ENCODE measurements at regions not wholly inside any gene's neighbourhood (a gene's known extent, or its start where the extent isn't known, plus 50 kb on each side); places are given as distances from the start of the nearest gene placed in this dataset.

DNA sequence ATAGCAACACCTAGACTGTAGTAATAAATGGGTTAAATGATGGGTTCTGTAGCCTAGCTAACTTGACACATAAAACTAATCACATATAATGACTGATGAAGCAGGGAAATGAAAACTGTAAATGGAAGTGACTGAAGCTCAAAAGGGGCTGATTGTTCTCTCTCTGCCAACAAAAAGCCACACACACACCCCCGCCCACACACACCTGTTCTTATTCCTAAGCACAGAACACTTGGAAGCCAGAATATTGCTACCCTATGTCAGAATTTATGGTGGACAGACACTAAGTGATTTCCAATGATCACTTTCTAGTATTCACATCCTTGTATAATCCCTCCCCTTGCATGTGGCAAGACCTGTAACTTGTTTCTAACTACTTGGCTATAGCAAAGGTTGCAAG lies 603.5 kb downstream of the UTRN start:
- Mint-ChIP-seq H3K27me3 (ENCODE audit: unreplicated experiment) (peaks cover 3% of the 10 kb centered on the region), H3K4me1 (ENCODE audit: unreplicated experiment) (peaks cover 3% of the 10 kb centered on the region), H3K27ac (ENCODE audit: unreplicated experiment) (no peak overlapping the region), H3K9me3 (ENCODE audit: unreplicated experiment) (no peaks in the 10 kb centered on the region), H3K36me3 (ENCODE audit: low read depth, unreplicated experiment) (no peaks in the 10 kb centered on the region), H3K4me3 (ENCODE audit: unreplicated experiment) (no peak overlapping the region)
- no peak for DNase-seq (ENCODE audit: low spot score)
- TF ChIP-seq, protein P1, sequence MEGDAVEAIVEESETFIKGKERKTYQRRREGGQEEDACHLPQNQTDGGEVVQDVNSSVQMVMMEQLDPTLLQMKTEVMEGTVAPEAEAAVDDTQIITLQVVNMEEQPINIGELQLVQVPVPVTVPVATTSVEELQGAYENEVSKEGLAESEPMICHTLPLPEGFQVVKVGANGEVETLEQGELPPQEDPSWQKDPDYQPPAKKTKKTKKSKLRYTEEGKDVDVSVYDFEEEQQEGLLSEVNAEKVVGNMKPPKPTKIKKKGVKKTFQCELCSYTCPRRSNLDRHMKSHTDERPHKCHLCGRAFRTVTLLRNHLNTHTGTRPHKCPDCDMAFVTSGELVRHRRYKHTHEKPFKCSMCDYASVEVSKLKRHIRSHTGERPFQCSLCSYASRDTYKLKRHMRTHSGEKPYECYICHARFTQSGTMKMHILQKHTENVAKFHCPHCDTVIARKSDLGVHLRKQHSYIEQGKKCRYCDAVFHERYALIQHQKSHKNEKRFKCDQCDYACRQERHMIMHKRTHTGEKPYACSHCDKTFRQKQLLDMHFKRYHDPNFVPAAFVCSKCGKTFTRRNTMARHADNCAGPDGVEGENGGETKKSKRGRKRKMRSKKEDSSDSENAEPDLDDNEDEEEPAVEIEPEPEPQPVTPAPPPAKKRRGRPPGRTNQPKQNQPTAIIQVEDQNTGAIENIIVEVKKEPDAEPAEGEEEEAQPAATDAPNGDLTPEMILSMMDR (IDR thresholded peaks at IDR 0.05; ENCODE audit: unreplicated experiment), result no peak

DNA sequence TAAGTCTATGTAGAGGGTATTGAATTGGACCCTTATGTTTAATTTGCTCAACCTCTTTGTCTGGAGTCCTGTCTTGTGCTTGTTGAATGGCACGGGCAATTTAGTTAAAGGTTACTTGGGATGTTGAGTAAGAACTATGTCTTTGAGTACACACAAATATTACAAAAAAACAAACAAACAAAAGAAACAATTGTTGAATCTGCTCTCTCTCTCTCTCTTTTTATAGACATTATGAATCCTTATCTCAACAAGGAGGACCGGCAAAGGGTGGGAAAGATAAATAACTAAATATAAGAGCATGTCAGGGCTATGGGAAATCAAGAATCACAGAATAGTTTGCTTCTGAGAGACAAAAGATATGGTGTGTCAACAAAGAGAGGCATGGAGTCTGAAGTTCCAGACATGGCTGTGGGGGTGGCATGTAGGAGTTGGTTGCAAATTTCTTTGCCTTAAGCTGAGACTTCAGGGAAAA lies 608.6 kb downstream of the UTRN start:
- TF ChIP-seq, protein P1 (IDR thresholded peaks at IDR 0.05; ENCODE audit: unreplicated experiment), result no peak
- Mint-ChIP-seq H3K4me3 (ENCODE audit: unreplicated experiment) (no peak overlapping the region), H3K27me3 (ENCODE audit: unreplicated experiment) (no peaks in the 10 kb centered on the region), H3K9me3 (ENCODE audit: unreplicated experiment) (no peaks in the 10 kb centered on the region), H3K4me1 (ENCODE audit: unreplicated experiment) (no peaks in the 10 kb centered on the region), H3K36me3 (ENCODE audit: low read depth, unreplicated experiment) (no peaks in the 10 kb centered on the region), H3K27ac (ENCODE audit: unreplicated experiment) (no peak overlapping the region)
- DNase-seq (ENCODE audit: low spot score), result no peak

DNA sequence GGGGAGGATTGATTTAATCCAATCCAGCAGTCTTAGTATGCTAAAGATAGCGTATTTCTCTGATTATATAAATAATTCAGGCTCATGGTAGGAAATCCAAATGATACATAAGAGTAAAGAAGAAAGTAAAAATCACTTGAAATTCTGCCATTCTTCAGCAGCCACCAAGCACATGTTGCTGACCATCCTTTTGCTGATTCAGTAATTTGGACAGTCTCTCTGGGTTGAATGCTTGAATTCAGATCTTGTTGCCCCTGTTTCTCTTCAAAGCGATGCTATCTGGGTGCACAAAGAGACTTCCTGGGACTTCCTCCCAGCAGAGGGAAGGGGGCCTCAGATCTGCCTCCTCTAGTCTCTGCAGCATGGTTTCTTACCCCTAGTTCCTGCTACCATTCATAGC lies 609.1 kb downstream of the UTRN start:
- Mint-ChIP-seq H3K36me3 (ENCODE audit: low read depth, unreplicated experiment) (no peaks in the 10 kb centered on the region), H3K4me3 (ENCODE audit: unreplicated experiment) (no peak overlapping the region), H3K4me1 (ENCODE audit: unreplicated experiment) (no peaks in the 10 kb centered on the region), H3K27me3 (ENCODE audit: unreplicated experiment) (no peaks in the 10 kb centered on the region), H3K9me3 (ENCODE audit: unreplicated experiment) (no peaks in the 10 kb centered on the region), H3K27ac (ENCODE audit: unreplicated experiment) (no peak overlapping the region)
- DNase-seq (ENCODE audit: low spot score), result no peak
- TF ChIP-seq, protein P1 (IDR thresholded peaks at IDR 0.05; ENCODE audit: unreplicated experiment), result no peak

DNA sequence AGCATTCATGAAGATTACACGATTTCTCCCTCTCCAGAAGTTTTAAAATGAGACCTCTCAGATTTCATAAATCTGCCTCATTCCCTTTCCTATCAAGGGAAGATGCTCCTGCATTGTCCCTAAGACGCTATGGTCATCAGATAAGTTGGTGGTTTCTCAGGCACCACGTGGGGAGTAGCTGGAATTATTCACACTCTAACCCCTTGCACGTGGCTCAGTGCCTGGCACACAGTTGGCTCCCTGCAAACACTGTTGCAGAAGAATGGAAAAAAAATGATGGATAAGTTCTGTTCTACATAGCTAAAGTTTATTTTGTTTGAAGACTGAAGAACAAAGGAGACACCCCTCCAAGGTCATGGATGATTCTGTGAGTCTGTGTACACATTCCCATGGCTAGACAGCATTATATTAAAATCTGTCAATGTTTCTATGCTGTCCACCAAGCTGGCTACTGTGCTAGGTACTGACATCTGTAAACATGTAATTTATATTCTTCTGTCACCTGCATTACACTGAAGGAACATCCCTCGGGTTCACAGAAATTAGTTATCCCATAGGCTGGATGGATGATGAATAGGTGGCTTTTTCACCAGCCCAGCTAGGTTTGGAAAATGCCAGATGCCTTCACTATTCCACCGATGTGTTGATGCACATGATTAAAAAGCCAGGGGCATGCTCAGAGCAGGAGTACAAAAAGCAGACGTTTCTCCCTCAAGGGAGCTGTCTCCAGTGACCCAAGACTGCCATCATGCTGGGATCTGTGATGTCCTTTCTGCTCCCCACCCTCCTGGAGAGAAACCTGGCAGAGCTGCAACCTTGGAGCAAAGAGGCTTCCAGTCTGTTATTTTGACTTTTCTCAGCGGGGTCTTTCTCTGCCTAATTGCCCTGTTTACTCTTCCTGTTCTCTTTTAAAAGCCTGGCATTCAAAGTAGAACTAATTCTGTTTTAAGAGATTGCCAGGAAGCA lies 610.5 kb downstream of the UTRN start:
- H3K4me3 Mint-ChIP-seq (ENCODE audit: unreplicated experiment), result no peak overlapping the region
- TF ChIP-seq, protein P1 (IDR thresholded peaks at IDR 0.05; ENCODE audit: unreplicated experiment), result no peak
- no peaks in the 10 kb centered on the region for H3K36me3 Mint-ChIP-seq (ENCODE audit: low read depth, unreplicated experiment)
- H3K27ac Mint-ChIP-seq (ENCODE audit: unreplicated experiment), result no peak overlapping the region
- H3K9me3 Mint-ChIP-seq (ENCODE audit: unreplicated experiment), result no peaks in the 10 kb centered on the region
- H3K27me3 Mint-ChIP-seq (ENCODE audit: unreplicated experiment), result no peaks in the 10 kb centered on the region
- H3K4me1 Mint-ChIP-seq (ENCODE audit: unreplicated experiment), result no peaks in the 10 kb centered on the region
- no peak for DNase-seq (ENCODE audit: low spot score)

DNA sequence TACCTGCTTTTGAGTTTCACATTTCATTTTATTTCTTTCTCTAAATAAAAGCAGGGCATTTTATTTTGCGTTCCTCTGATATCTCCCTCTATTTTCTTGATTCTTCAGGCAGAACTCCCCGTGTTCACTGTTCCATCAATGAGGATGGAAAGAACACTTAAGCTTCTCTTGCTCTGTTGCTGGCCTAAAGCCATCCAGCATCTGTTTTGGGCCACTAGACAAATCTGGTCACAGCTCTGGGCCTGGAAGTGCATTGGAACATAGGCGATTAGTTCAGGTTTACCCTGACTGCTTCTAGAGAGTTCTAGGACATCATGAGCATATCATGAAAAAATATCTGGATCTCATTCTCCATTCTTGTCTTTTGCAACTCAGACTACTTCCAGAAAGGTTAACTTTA lies 611.2 kb downstream of the UTRN start:
- Mint-ChIP-seq H3K4me1 (ENCODE audit: unreplicated experiment) (no peaks in the 10 kb centered on the region), H3K4me3 (ENCODE audit: unreplicated experiment) (no peak overlapping the region), H3K36me3 (ENCODE audit: low read depth, unreplicated experiment) (no peaks in the 10 kb centered on the region), H3K27me3 (ENCODE audit: unreplicated experiment) (no peaks in the 10 kb centered on the region), H3K27ac (ENCODE audit: unreplicated experiment) (no peak overlapping the region), H3K9me3 (ENCODE audit: unreplicated experiment) (no peaks in the 10 kb centered on the region)
- DNase-seq (ENCODE audit: low spot score), result no peak
- TF ChIP-seq, protein P1 (IDR thresholded peaks at IDR 0.05; ENCODE audit: unreplicated experiment), result no peak

Data from endothelial cell (in vitro differentiated cells).